NCI-H146 treated with DMSO at 0.1 percent for 48 hours (cell line): ENCODE measurements at regions not wholly inside any gene's neighbourhood (a gene's known extent, or its start where the extent isn't known, plus 50 kb on each side); places are given as distances from the start of the nearest gene placed in this dataset.
A peak's percentile ranks its signal among the peaks of the same experiment; 100 is the strongest.

ENCODE experiments used
- DNase-seq: peaks from one replicate; lab custom pipeline; 2025; ENCODE audit not compliant: unreplicated experiment; lab: John Stamatoyannopoulos, UW

GRCh38 chr22:49362211-49362839 is 465.3 kb downstream of the BRD1 start:
- DNase-seq, result peak; percentile 80

- DNase-seq, result no peak
Observed at GRCh38 chr22:49361164-49361563, 466.5 kb downstream of the BRD1 start.

GRCh38 chr22:49360746-49361145 is 466.9 kb downstream of the BRD1 start:
- DNase-seq, result no peak

- DNase-seq, result no peak
Observed at GRCh38 chr22:49359076-49359475, 468.6 kb downstream of the BRD1 start.

GRCh38 chr22:49357661-49358440 is 469.8 kb downstream of the BRD1 start:
- DNase-seq, result no peak

- no peak for DNase-seq
Observed at GRCh38 chr22:49356428-49356827, 471.2 kb downstream of the BRD1 start.

GRCh38 chr22:49355211-49355920 is 472.3 kb downstream of the BRD1 start:
- DNase-seq, result no peak

GRCh38 chr22:49354516-49355210 is 473.0 kb downstream of the BRD1 start:
- no peak for DNase-seq

GRCh38 chr22:49353235-49353634 is 474.4 kb downstream of the BRD1 start:
- no peak for DNase-seq

GRCh38 chr22:49352361-49353169 is 475.1 kb downstream of the BRD1 start:
- DNase-seq, result no peak

GRCh38 chr22:49351761-49352227 is 475.9 kb downstream of the BRD1 start:
- DNase-seq, result no peak

- DNase-seq, result no peak
Observed at GRCh38 chr22:49350441-49351121, 477.1 kb downstream of the BRD1 start.

- DNase-seq, result no peak
Observed at GRCh38 chr22:49349841-49350381, 477.8 kb downstream of the BRD1 start.

- no peak for DNase-seq
Observed at GRCh38 chr22:49349181-49349835, 478.4 kb downstream of the BRD1 start.

GRCh38 chr22:49348631-49349030 is 479.0 kb downstream of the BRD1 start:
- DNase-seq, result no peak

GRCh38 chr22:49347376-49347775 is 480.3 kb downstream of the BRD1 start:
- no peak for DNase-seq

- DNase-seq, result no peak
Observed at GRCh38 chr22:49345896-49346295, 481.8 kb downstream of the BRD1 start.

- DNase-seq, result no peak
Observed at GRCh38 chr22:49344656-49345055, 483.0 kb downstream of the BRD1 start.

GRCh38 chr22:49344161-49344560 is 483.5 kb downstream of the BRD1 start:
- no peak for DNase-seq
